ENCODE measurements at regions not wholly inside any gene's neighbourhood (a gene's known extent, or its start where the extent isn't known, plus 50 kb on each side); places are given as distances from the start of the nearest gene placed in this dataset.

- Histone ChIP-seq H3K9ac (ENCODE audit: insufficient read depth, low read length, poor library complexity, severe bottlenecking) (no peak overlapping the region), H3K9me3 (replicated peaks in 1 of 2; ENCODE audit: control insufficient read depth in 1 of 2, insufficient read depth in 1 of 2, low read length in 2 of 2) (no peaks in the 10 kb centered on the region), H3K36me3 (replicated peaks in 1 of 2; ENCODE audit: control insufficient read depth in 1 of 2, insufficient read depth in 2 of 2, low read length in 2 of 2) (no peaks in the 10 kb centered on the region), H3K27ac (ENCODE audit: low read depth in 1 of 2, low read length in 2 of 2) (no peak overlapping the region), H3K4me2 (replicated peaks; ENCODE audit: extremely low read depth, low read length, poor library complexity, severe bottlenecking) (no peak overlapping the region), H3K4me1 (ENCODE audit: control insufficient read depth in 1 of 2, insufficient read depth in 2 of 2, low read length in 2 of 2) (no peaks in the 10 kb centered on the region), H3K4me3 (replicated peaks in 1 of 3; ENCODE audit: low read depth in 2 of 3, low read length in 3 of 3) (no peak overlapping the region), H3K27me3 (ENCODE audit: control insufficient read depth in 2 of 2, insufficient read depth in 2 of 2, low read length in 2 of 2) (no peaks in the 10 kb centered on the region), H2AFZ (ENCODE audit: insufficient read depth, low read depth, low read length, poor library complexity, severe bottlenecking) (no peak overlapping the region), H3K79me2 (ENCODE audit: insufficient read depth, low read length) (no peaks in the 10 kb centered on the region), H4K20me1 (ENCODE audit: insufficient read depth, low read length) (no peaks in the 10 kb centered on the region)
- H3K4me1 Mint-ChIP-seq = no peaks in the 10 kb centered on the region
- intact Hi-C loops (cut with micrococcal nuclease) = no loop called here
- no peaks in the 10 kb centered on the region for H3K36me3 Mint-ChIP-seq
- peaks cover 0 to 4% (median 2%) of the 10 kb centered on the region in 7 donors for H3K9me3 Mint-ChIP-seq
- no peaks in the 10 kb centered on the region for H3K27me3 Mint-ChIP-seq (ENCODE audit: low read depth in 3 of 3)
- TF ChIP-seq CTCF (IDR thresholded peaks at IDR 0.05) = no peak
- no peak overlapping the region for H3K4me3 Mint-ChIP-seq
- no peak for DNase-seq
- WGBS (ENCODE audit: insufficient coverage) = no CpG with 5 or more reads among the region's 3 CpGs
- no peak overlapping the region for H3K27ac Mint-ChIP-seq
Measured at GRCh38 chr11:96885405-96885804, 495.6 kb downstream of the JRKL start.

- no peak for DNase-seq
- Histone ChIP-seq H3K27me3 (ENCODE audit: control insufficient read depth in 2 of 2, insufficient read depth in 2 of 2, low read length in 2 of 2) (no peaks in the 10 kb centered on the region), H3K4me1 (ENCODE audit: control insufficient read depth in 1 of 2, insufficient read depth in 2 of 2, low read length in 2 of 2) (no peaks in the 10 kb centered on the region), H4K20me1 (ENCODE audit: insufficient read depth, low read length) (no peaks in the 10 kb centered on the region), H3K4me2 (replicated peaks; ENCODE audit: extremely low read depth, low read length, poor library complexity, severe bottlenecking) (no peak overlapping the region), H2AFZ (ENCODE audit: insufficient read depth, low read depth, low read length, poor library complexity, severe bottlenecking) (no peak overlapping the region), H3K4me3 (replicated peaks in 1 of 3; ENCODE audit: low read depth in 2 of 3, low read length in 3 of 3) (no peak overlapping the region), H3K9ac (ENCODE audit: insufficient read depth, low read length, poor library complexity, severe bottlenecking) (no peak overlapping the region), H3K79me2 (ENCODE audit: insufficient read depth, low read length) (no peaks in the 10 kb centered on the region), H3K9me3 (replicated peaks in 1 of 2; ENCODE audit: control insufficient read depth in 1 of 2, insufficient read depth in 1 of 2, low read length in 2 of 2) (no peaks in the 10 kb centered on the region), H3K27ac (ENCODE audit: low read depth in 1 of 2, low read length in 2 of 2) (no peak overlapping the region), H3K36me3 (replicated peaks in 1 of 2; ENCODE audit: control insufficient read depth in 1 of 2, insufficient read depth in 2 of 2, low read length in 2 of 2) (no peaks in the 10 kb centered on the region)
- intact Hi-C loops (cut with micrococcal nuclease) = no loop called here
- TF ChIP-seq CTCF (IDR thresholded peaks at IDR 0.05) = no peak
- H3K4me1 Mint-ChIP-seq = no peaks in the 10 kb centered on the region
- H3K9me3 Mint-ChIP-seq = peaks cover 0 to 4% (median 2%) of the 10 kb centered on the region in 7 donors
- no peaks in the 10 kb centered on the region for H3K36me3 Mint-ChIP-seq
- no peaks in the 10 kb centered on the region for H3K27me3 Mint-ChIP-seq (ENCODE audit: low read depth in 3 of 3)
- WGBS (ENCODE audit: insufficient coverage) = no CpG with 5 or more reads among the region's 2 CpGs
- no peak overlapping the region for H3K4me3 Mint-ChIP-seq
- no peak overlapping the region for H3K27ac Mint-ChIP-seq
Measured at GRCh38 chr11:96885912-96886311, 496.1 kb downstream of the JRKL start.

Measured in CD14-positive monocyte (primary cell).